Suprapubic skin (tissue), 3 donors: ENCODE measurements at regions not wholly inside any gene's neighbourhood (a gene's known extent, or its start where the extent isn't known, plus 50 kb on each side); places are given as distances from the start of the nearest gene placed in this dataset.

ENCODE experiments used
- POLR2AphosphoS5 ChIP-seq, 3 donors: sonication (generic); formaldehyde crosslinking; IDR thresholded peaks; one replicate each; pipeline ENCODE4 v1.6.1; 2017; ENCODE audit warnings: antibody characterized with exemption in 3 of 3
- TF ChIP-seq, protein P1 (sequence below), 2 donors: fragments of 200-600 bp in 1 of 2; fragments of 450-650 bp in 1 of 2; sonication (generic) in 1 of 2; IDR thresholded peaks; one replicate each; pipeline ENCODE4 v1.5.1; 2016 to 2019; ENCODE audit warnings: antibody characterized with exemption in 2 of 2, mild to moderate bottlenecking in 1 of 2, moderate library complexity in 1 of 2

DNA sequence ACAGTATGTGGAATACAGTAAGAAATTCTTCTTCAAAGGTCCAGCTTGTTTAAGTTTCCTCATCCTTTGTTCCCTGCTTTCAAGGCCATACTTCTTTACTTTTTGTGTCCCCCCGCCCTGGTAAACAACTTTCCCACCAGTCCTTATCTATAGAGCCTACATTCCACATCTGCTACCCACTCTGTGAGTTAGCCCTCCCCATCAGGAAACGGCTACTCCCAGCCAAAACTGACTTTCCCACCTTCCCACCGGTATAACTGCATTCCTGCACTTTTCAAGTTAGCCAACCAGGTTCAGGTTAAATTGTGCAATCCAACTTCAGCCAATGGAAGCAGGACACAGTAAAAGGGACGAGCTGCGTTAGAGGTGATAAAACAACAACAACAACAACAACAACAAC is 186.9 kb downstream of the DDX3Y start:
- TF ChIP-seq, protein P1, sequence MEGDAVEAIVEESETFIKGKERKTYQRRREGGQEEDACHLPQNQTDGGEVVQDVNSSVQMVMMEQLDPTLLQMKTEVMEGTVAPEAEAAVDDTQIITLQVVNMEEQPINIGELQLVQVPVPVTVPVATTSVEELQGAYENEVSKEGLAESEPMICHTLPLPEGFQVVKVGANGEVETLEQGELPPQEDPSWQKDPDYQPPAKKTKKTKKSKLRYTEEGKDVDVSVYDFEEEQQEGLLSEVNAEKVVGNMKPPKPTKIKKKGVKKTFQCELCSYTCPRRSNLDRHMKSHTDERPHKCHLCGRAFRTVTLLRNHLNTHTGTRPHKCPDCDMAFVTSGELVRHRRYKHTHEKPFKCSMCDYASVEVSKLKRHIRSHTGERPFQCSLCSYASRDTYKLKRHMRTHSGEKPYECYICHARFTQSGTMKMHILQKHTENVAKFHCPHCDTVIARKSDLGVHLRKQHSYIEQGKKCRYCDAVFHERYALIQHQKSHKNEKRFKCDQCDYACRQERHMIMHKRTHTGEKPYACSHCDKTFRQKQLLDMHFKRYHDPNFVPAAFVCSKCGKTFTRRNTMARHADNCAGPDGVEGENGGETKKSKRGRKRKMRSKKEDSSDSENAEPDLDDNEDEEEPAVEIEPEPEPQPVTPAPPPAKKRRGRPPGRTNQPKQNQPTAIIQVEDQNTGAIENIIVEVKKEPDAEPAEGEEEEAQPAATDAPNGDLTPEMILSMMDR (IDR thresholded peaks at IDR 0.05), result no peak
- no peak for TF ChIP-seq POLR2AphosphoS5 (IDR thresholded peaks at IDR 0.05)
